H9 (cell line): ENCODE measurements at regions not wholly inside any gene's neighbourhood (a gene's known extent, or its start where the extent isn't known, plus 50 kb on each side); places are given as distances from the start of the nearest gene placed in this dataset.

ENCODE experiments used
- DNase-seq: peaks from one replicate; pipeline ENCODE4 v3.0.0-alpha.2; 2017
- H2AFZ ChIP-seq: one replicate; pipeline ENCODE4 v1.6.1; 2013; ENCODE audit warnings: mild to moderate bottlenecking, low read length, control low read depth, moderate library complexity
- H2AK5ac ChIP-seq: 2 replicates; pipeline ENCODE4 v1.6.1; 2013; ENCODE audit warnings: low read length, control low read depth, mixed read lengths; ENCODE audit not compliant: insufficient read length
- H2BK120ac ChIP-seq: one replicate; pipeline ENCODE4 v1.6.1; 2013; ENCODE audit warnings: low read depth, mild to moderate bottlenecking, low read length, control low read depth, inconsistent platforms; ENCODE audit not compliant: poor library complexity, severe bottlenecking
- H2BK12ac ChIP-seq: 2 replicates; pipeline ENCODE4 v1.6.1; 2013; ENCODE audit warnings: low read length, control low read depth, mixed read lengths, low read depth; ENCODE audit not compliant: insufficient read length
- H2BK15ac ChIP-seq: 2 replicates; pipeline ENCODE4 v1.6.1; 2013; ENCODE audit warnings: low read depth, low read length, control low read depth
- H2BK20ac ChIP-seq: one replicate; pipeline ENCODE4 v1.6.1; 2013; ENCODE audit warnings: low read depth, mild to moderate bottlenecking, low read length, control low read depth, inconsistent platforms; ENCODE audit not compliant: poor library complexity, severe bottlenecking
- H2BK5ac ChIP-seq: 2 replicates; pipeline ENCODE4 v1.6.1; 2013; ENCODE audit warnings: low read length, control low read depth, mixed read lengths; ENCODE audit not compliant: insufficient read length
- H3K14ac ChIP-seq: 2 replicates; pipeline ENCODE4 v1.6.1; 2013; ENCODE audit warnings: low read length, control low read depth; ENCODE audit not compliant: insufficient read depth
- H3K18ac ChIP-seq: 2 replicates; pipeline ENCODE4 v1.6.1; 2013; ENCODE audit warnings: low read depth, mild to moderate bottlenecking, mixed read lengths, low read length, control low read depth; ENCODE audit not compliant: insufficient read length
- H3K23ac ChIP-seq: 2 replicates; pipeline ENCODE4 v1.6.1; 2013; ENCODE audit warnings: low read length, control low read depth, mixed read lengths, low read depth; ENCODE audit not compliant: insufficient read length
- H3K23me2 ChIP-seq: 2 replicates; pipeline ENCODE4 v1.6.1; 2013; ENCODE audit warnings: low read depth, mild to moderate bottlenecking, mixed read lengths, low read length, control low read depth; ENCODE audit not compliant: insufficient read length, poor library complexity, severe bottlenecking
- H3K27ac ChIP-seq: 2 replicates; pipeline ENCODE4 v1.5.1; 2013; ENCODE audit warnings: low read length, control low read depth, mixed read lengths, low read depth; ENCODE audit not compliant: insufficient read length
- H3K27me3 ChIP-seq: 2 replicates; pipeline ENCODE4 v1.6.1; 2013; ENCODE audit warnings: low read length, control low read depth, inconsistent platforms; ENCODE audit not compliant: insufficient read depth
- H3K4ac ChIP-seq: 2 replicates; pipeline ENCODE4 v1.6.1; 2013; ENCODE audit warnings: low read depth, mild to moderate bottlenecking, control low read depth, inconsistent platforms, low read length, moderate library complexity
- H3K4me1 ChIP-seq: 2 replicates; pipeline ENCODE4 v1.6.1; 2013; ENCODE audit warnings: low read length, control low read depth, inconsistent platforms; ENCODE audit not compliant: insufficient read depth
- H3K4me2 ChIP-seq: 2 replicates; pipeline ENCODE4 v1.6.1; 2013; ENCODE audit warnings: low read length, control low read depth, mixed read lengths; ENCODE audit not compliant: insufficient read length, insufficient read depth
- H3K56ac ChIP-seq: 2 replicates; pipeline ENCODE4 v1.6.1; 2013; ENCODE audit warnings: low read depth, mild to moderate bottlenecking, mixed read lengths, low read length, control low read depth; ENCODE audit not compliant: insufficient read length
- H3K79me1 ChIP-seq: 2 replicates; pipeline ENCODE4 v1.6.1; 2013; ENCODE audit warnings: low read depth, mild to moderate bottlenecking, moderate library complexity, low read length, control low read depth, inconsistent platforms; ENCODE audit not compliant: insufficient read depth, poor library complexity, severe bottlenecking
- H3K79me2 ChIP-seq: 2 replicates; pipeline ENCODE4 v1.6.1; 2013; ENCODE audit warnings: low read length, control low read depth, inconsistent platforms; ENCODE audit not compliant: insufficient read depth
- H3K9ac ChIP-seq: 2 replicates; pipeline ENCODE4 v1.6.1; 2013; ENCODE audit warnings: low read length, control low read depth, mixed read lengths; ENCODE audit not compliant: insufficient read length; ENCODE audit errors: extremely low read depth
- H3K9me3 ChIP-seq: one replicate; pipeline ENCODE4 v1.6.1; 2013; ENCODE audit warnings: low read depth, low read length, inconsistent platforms; ENCODE audit not compliant: control insufficient read depth
- H3T11ph ChIP-seq: one replicate; pipeline ENCODE4 v1.6.1; 2013; ENCODE audit warnings: mild to moderate bottlenecking, low read length, control low read depth, inconsistent platforms
- H4K20me1 ChIP-seq: one replicate; pipeline ENCODE4 v1.6.1; 2013; ENCODE audit not compliant: control insufficient read depth, insufficient read length, insufficient read depth
- H4K5ac ChIP-seq: 2 replicates; pipeline ENCODE4 v1.6.1; 2013; ENCODE audit warnings: low read depth, mild to moderate bottlenecking, mixed read lengths, low read length, control low read depth; ENCODE audit not compliant: insufficient read length
- H4K8ac ChIP-seq: replicated peaks from 2 replicates; pipeline ENCODE4 v1.6.1; 2013; ENCODE audit warnings: low read length, control low read depth, mixed read lengths, low read depth; ENCODE audit not compliant: insufficient read length
- H4K91ac ChIP-seq: 2 replicates; pipeline ENCODE4 v1.6.1; 2013; ENCODE audit warnings: low read depth, mild to moderate bottlenecking, moderate library complexity, mixed read lengths, low read length, control low read depth; ENCODE audit not compliant: insufficient read length
- H3K27ac Mint-ChIP-seq, 3 experiments: 2 replicates in 2 of 3; 3 replicates in 1 of 3; pipeline ENCODE4 v1.8.0; 2020 to 2021; ENCODE audit warnings: mixed read lengths in 3 of 3, mild to moderate bottlenecking in 1 of 3, moderate library complexity in 1 of 3
- H3K27me3 Mint-ChIP-seq: 2 replicates; pipeline ENCODE4 v1.8.0; 2021; ENCODE audit warnings: low read depth, mild to moderate bottlenecking, moderate library complexity, mixed read lengths
- H3K36me3 Mint-ChIP-seq, 3 experiments: 2 replicates in 2 of 3; 3 replicates in 1 of 3; pipeline ENCODE4 v1.8.0; 2020 to 2021; ENCODE audit warnings: low read depth in 3 of 3, mixed read lengths in 3 of 3; ENCODE audit not compliant: insufficient read depth in 1 of 3
- H3K4me1 Mint-ChIP-seq, 2 experiments: 2 replicates each; pipeline ENCODE4 v1.8.0; 2020; ENCODE audit warnings: mixed read lengths in 2 of 2
- H3K4me3 Mint-ChIP-seq, 2 experiments: 2 replicates in 1 of 2; 3 replicates in 1 of 2; pipeline ENCODE4 v1.8.0; 2020 to 2021; ENCODE audit warnings: mild to moderate bottlenecking in 2 of 2, mixed read lengths in 2 of 2, moderate library complexity in 1 of 2
- H3K9me3 Mint-ChIP-seq, 2 experiments: 2 replicates in 1 of 2; 3 replicates in 1 of 2; pipeline ENCODE4 v1.8.0; 2020; ENCODE audit warnings: mild to moderate bottlenecking in 2 of 2, mixed read lengths in 2 of 2, moderate library complexity in 1 of 2
- CTCF ChIP-seq: fragments of 200-600 bp; sonication (generic); conservative IDR thresholded peaks from 3 replicates; pipeline ENCODE4 v1.8.0; 2021; ENCODE audit warnings: antibody characterized with exemption, mild to moderate bottlenecking
- WGBS: extraction: QIAGEN DNeasy Blood & Tissue Kit; methylation state at CpG from one replicate; pipeline ENCODE4 v1.1.7; 2013; ENCODE audit warnings: missing lambda C conversion rate, low lambda C conversion rate, mixed read lengths; ENCODE audit not compliant: insufficient read length; ENCODE audit errors: extremely low coverage; 5-methylcytosine and 5-hydroxymethylcytosine counted together

DNA sequence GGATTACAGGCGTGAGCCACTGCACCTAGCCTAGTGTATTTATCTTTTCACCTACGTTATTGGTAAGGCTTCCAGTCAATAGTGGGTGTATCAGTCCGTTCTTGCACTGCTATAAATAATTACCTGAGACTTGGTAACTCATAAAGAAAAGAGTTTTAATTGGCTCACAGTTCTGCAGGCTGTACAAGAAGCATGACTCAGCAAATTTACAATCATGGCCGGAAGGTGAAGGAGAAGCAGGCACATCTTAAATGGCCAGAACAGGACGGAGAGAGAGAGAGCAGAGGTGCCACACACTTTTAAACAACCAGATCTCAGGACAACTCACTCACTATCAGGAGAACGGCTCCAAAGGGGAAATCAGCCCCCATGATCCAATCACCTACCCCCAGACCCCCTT, 873.3 kb upstream of the AUTS2 start:
- WGBS = no CpG with 5 or more reads among the region's 6 CpGs

More for the DNA sequence above, 873.3 kb upstream of the AUTS2 start:
- no peak overlapping the region for H4K8ac ChIP-seq
- H3K27ac ChIP-seq = no peak overlapping the region
- no peaks in the 10 kb centered on the region for H3K27me3 Mint-ChIP-seq
- H3K4me2 ChIP-seq = no peak overlapping the region
- H3K79me2 ChIP-seq = no peaks in the 10 kb centered on the region
- H3T11ph ChIP-seq = no peak overlapping the region
- no peaks in the 10 kb centered on the region for H3K79me1 ChIP-seq
- H3K23me2 ChIP-seq = no peaks in the 10 kb centered on the region
- H2BK120ac ChIP-seq = no peak overlapping the region
- TF ChIP-seq CTCF = no peak
- no peaks in the 10 kb centered on the region for H3K27me3 ChIP-seq
- no peak overlapping the region for H2AK5ac ChIP-seq
- DNase-seq = no peak
- no peak overlapping the region for H3K4me3 Mint-ChIP-seq
- no peaks in the 10 kb centered on the region; the same call in 1 of the 2 replicates for H3K4me1 ChIP-seq
- H4K5ac ChIP-seq = no peak overlapping the region
- no peak overlapping the region for H2BK5ac ChIP-seq
- H3K4ac ChIP-seq = no peak overlapping the region
- no peak overlapping the region for H2AFZ ChIP-seq
- H4K20me1 ChIP-seq = no peaks in the 10 kb centered on the region
- H4K91ac ChIP-seq = no peak overlapping the region
- H3K4me1 Mint-ChIP-seq = peaks cover 4 to 10% of the 10 kb centered on the region in 2 experiments
- H3K18ac ChIP-seq = no peak overlapping the region
- H3K9me3 Mint-ChIP-seq = no peaks in the 10 kb centered on the region
- no peak overlapping the region for H2BK15ac ChIP-seq
- no peak overlapping the region for H2BK12ac ChIP-seq
- H3K14ac ChIP-seq = no peak overlapping the region
- no peak overlapping the region for H3K9ac ChIP-seq
- H3K23ac ChIP-seq = no peak overlapping the region
- H3K36me3 Mint-ChIP-seq = no peaks in the 10 kb centered on the region
- H3K27ac Mint-ChIP-seq = peak overlapping the region in 1 of 3 experiments; percentile 4; a peak in 1 of 7 replicates
- H3K56ac ChIP-seq = no peak overlapping the region
- no peak overlapping the region for H2BK20ac ChIP-seq
- no peaks in the 10 kb centered on the region for H3K9me3 ChIP-seq
